Mesendoderm (in vitro differentiated cells): ENCODE measurements at regions not wholly inside any gene's neighbourhood (a gene's known extent, or its start where the extent isn't known, plus 50 kb on each side); places are given as distances from the start of the nearest gene placed in this dataset.

Source experiments
- DNase-seq: peaks from one replicate; pipeline ENCODE4 v3.0.0; 2013
- H2AK5ac ChIP-seq: 2 replicates; pipeline ENCODE4 v1.6.1; 2013; ENCODE audit warnings: low read length, inconsistent platforms
- H2BK120ac ChIP-seq: 2 replicates; pipeline ENCODE4 v1.6.1; 2013; ENCODE audit warnings: low read depth, mild to moderate bottlenecking, low read length, moderate library complexity, mixed read lengths
- H2BK15ac ChIP-seq: replicated peaks from 2 replicates; pipeline ENCODE4 v1.6.1; 2013; ENCODE audit warnings: low read depth, mild to moderate bottlenecking, moderate library complexity
- H2BK5ac ChIP-seq: 2 replicates; pipeline ENCODE4 v1.6.1; 2013; ENCODE audit warnings: low read length, inconsistent platforms
- H3K18ac ChIP-seq: 2 replicates; pipeline ENCODE4 v1.6.1; 2013; ENCODE audit warnings: mild to moderate bottlenecking, low read length, mixed read lengths
- H3K23ac ChIP-seq: one replicate; pipeline ENCODE4 v1.6.1; 2013; ENCODE audit warnings: low read length
- H3K27ac ChIP-seq: 2 replicates; pipeline ENCODE4 v1.5.1; 2013; ENCODE audit warnings: low read depth, mild to moderate bottlenecking, inconsistent platforms, low read length, moderate library complexity
- H3K27me3 ChIP-seq: 2 replicates; pipeline ENCODE4 v1.6.1; 2013; ENCODE audit warnings: low read length, control low read depth, mild to moderate bottlenecking, inconsistent platforms; ENCODE audit not compliant: insufficient read depth, poor library complexity
- H3K36me3 ChIP-seq: 2 replicates; pipeline ENCODE4 v1.6.1; 2013; ENCODE audit warnings: low read length, inconsistent platforms; ENCODE audit not compliant: control insufficient read depth, insufficient read depth
- H3K4ac ChIP-seq: one replicate; pipeline ENCODE4 v1.6.1; 2013; ENCODE audit warnings: low read depth, mild to moderate bottlenecking, low read length, moderate library complexity
- H3K4me1 ChIP-seq: 2 replicates; pipeline ENCODE4 v1.6.1; 2013; ENCODE audit warnings: low read depth, low read length, inconsistent platforms; ENCODE audit not compliant: control insufficient read depth
- H3K4me2 ChIP-seq: 2 replicates; pipeline ENCODE4 v1.6.1; 2013; ENCODE audit warnings: low read length
- H3K4me3 ChIP-seq: 2 replicates; pipeline ENCODE4 v1.5.1; 2013; ENCODE audit warnings: mild to moderate bottlenecking, low read length
- H3K56ac ChIP-seq: one replicate; pipeline ENCODE4 v1.6.1; 2013; ENCODE audit warnings: low read length
- H3K79me1 ChIP-seq: 2 replicates; pipeline ENCODE4 v1.6.1; 2013; ENCODE audit warnings: low read length, inconsistent platforms
- H3K79me2 ChIP-seq: 2 replicates; pipeline ENCODE4 v1.6.1; 2013; ENCODE audit warnings: mild to moderate bottlenecking, low read length; ENCODE audit not compliant: control insufficient read depth, insufficient read depth
- H3K9ac ChIP-seq: 2 replicates; pipeline ENCODE4 v1.6.1; 2013; ENCODE audit warnings: low read length, inconsistent platforms
- H4K5ac ChIP-seq: one replicate; pipeline ENCODE4 v1.6.1; 2013; ENCODE audit warnings: low read length
- H4K8ac ChIP-seq: one replicate; pipeline ENCODE4 v1.6.1; 2013; ENCODE audit warnings: low read depth, mild to moderate bottlenecking, control low read depth, low read length, moderate library complexity
- WGBS: extraction: QIAGEN DNeasy Blood & Tissue Kit; methylation state at CpG from one replicate; pipeline ENCODE4 v1.1.7; 2013; ENCODE audit warnings: low lambda C conversion rate, missing lambda C conversion rate; ENCODE audit not compliant: insufficient coverage; ENCODE audit errors: extremely low coverage; 5-methylcytosine and 5-hydroxymethylcytosine counted together

- Histone ChIP-seq H3K9ac (no peak overlapping the region), H3K27ac (no peak overlapping the region), H3K79me1 (no peaks in the 10 kb centered on the region), H3K79me2 (no peaks in the 10 kb centered on the region), H4K5ac (no peak overlapping the region), H3K4me2 (no peak overlapping the region), H4K8ac (no peak overlapping the region), H3K18ac (no peak overlapping the region), H3K23ac (no peak overlapping the region), H2BK120ac (no peak overlapping the region), H2AK5ac (no peak overlapping the region), H3K4me3 (no peak overlapping the region), H3K36me3 (no peaks in the 10 kb centered on the region), H3K27me3 (no peaks in the 10 kb centered on the region), H2BK15ac (no peak overlapping the region), H3K4ac (no peak overlapping the region), H3K56ac (no peak overlapping the region), H2BK5ac (no peak overlapping the region), H3K4me1 (no peaks in the 10 kb centered on the region)
- no CpG with 5 or more reads among the region's 22 CpGs for WGBS
- DNase-seq: no peak
These were observed 251.5 kb upstream of the SALL3 start for GRCh38 chr18:78727877-78728783.

GRCh38 chr18:78728784-78729467 lies 250.7 kb upstream of the SALL3 start:
- Histone ChIP-seq H3K79me1 (no peaks in the 10 kb centered on the region), H3K56ac (no peak overlapping the region), H3K4me2 (no peak overlapping the region), H2AK5ac (no peak overlapping the region), H3K23ac (no peak overlapping the region), H2BK5ac (no peak overlapping the region), H3K79me2 (no peaks in the 10 kb centered on the region), H3K4me1 (no peaks in the 10 kb centered on the region), H4K8ac (no peak overlapping the region), H3K4me3 (no peak overlapping the region), H3K27ac (no peak overlapping the region), H3K27me3 (no peaks in the 10 kb centered on the region), H2BK15ac (no peak overlapping the region), H2BK120ac (no peak overlapping the region), H3K9ac (no peak overlapping the region), H4K5ac (no peak overlapping the region), H3K18ac (no peak overlapping the region), H3K4ac (no peak overlapping the region), H3K36me3 (no peaks in the 10 kb centered on the region)
- DNase-seq: no peak
- WGBS: no CpG with 5 or more reads among the region's 25 CpGs

GRCh38 chr18:78730546-78730945 lies 249.1 kb upstream of the SALL3 start:
- WGBS: no CpG with 5 or more reads among the region's 10 CpGs
- H3K79me1 ChIP-seq: no peaks in the 10 kb centered on the region
- H3K4me2 ChIP-seq: no peak overlapping the region

DNA sequence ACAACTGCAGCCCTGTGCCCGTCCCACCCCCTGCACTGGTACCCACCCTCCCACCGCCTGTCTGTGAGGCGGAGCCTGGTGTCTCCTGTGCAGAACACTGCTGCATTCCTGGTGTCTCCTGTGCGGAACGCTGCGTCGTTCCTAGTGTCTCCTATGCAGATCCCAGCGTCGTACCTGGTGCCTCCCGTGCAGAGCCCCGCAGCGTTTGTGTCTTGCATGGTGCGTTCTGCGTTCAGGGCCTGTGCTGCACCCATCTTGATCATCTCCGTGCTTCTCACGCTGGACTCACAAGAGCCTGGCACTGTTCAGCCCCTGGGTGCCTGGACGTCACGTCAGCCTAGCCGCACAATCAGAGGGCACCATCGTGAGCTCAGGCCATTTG lies 248.6 kb upstream of the SALL3 start:
- H3K23ac ChIP-seq: no peak overlapping the region
- no peak overlapping the region for H2BK5ac ChIP-seq
- no peak overlapping the region for H3K4ac ChIP-seq
- WGBS: no CpG with 5 or more reads among the region's 20 CpGs
- H3K9ac ChIP-seq: no peak overlapping the region
- H4K8ac ChIP-seq: no peak overlapping the region
- H3K4me2 ChIP-seq: no peak overlapping the region
- H3K27ac ChIP-seq: no peak overlapping the region
- H3K27me3 ChIP-seq: no peaks in the 10 kb centered on the region
- no peak overlapping the region for H3K4me3 ChIP-seq
- H2BK120ac ChIP-seq: no peak overlapping the region
- H4K5ac ChIP-seq: no peak overlapping the region
- H3K79me1 ChIP-seq: no peaks in the 10 kb centered on the region
- H3K18ac ChIP-seq: no peak overlapping the region
- H3K56ac ChIP-seq: no peak overlapping the region
- no peak overlapping the region for H2BK15ac ChIP-seq
- no peaks in the 10 kb centered on the region for H3K4me1 ChIP-seq
- no peaks in the 10 kb centered on the region for H3K36me3 ChIP-seq
- no peak overlapping the region for H2AK5ac ChIP-seq
- no peak for DNase-seq
- no peaks in the 10 kb centered on the region for H3K79me2 ChIP-seq

More at GRCh38 chr18:78730546-78730945, 249.1 kb upstream of the SALL3 start:
- Histone ChIP-seq H4K8ac (no peak overlapping the region), H2AK5ac (no peak overlapping the region), H4K5ac (no peak overlapping the region), H3K18ac (no peak overlapping the region), H2BK15ac (no peak overlapping the region), H3K9ac (no peak overlapping the region), H3K79me2 (no peaks in the 10 kb centered on the region), H2BK120ac (no peak overlapping the region), H3K4me1 (no peaks in the 10 kb centered on the region), H3K27me3 (no peaks in the 10 kb centered on the region), H2BK5ac (no peak overlapping the region), H3K23ac (no peak overlapping the region), H3K4me3 (no peak overlapping the region), H3K36me3 (no peaks in the 10 kb centered on the region), H3K56ac (no peak overlapping the region), H3K4ac (no peak overlapping the region), H3K27ac (no peak overlapping the region)
- DNase-seq: no peak

GRCh38 chr18:78731398-78732032 lies 248.1 kb upstream of the SALL3 start:
- H2BK120ac ChIP-seq: no peak overlapping the region
- no peak overlapping the region for H3K4ac ChIP-seq
- H3K4me3 ChIP-seq: no peak overlapping the region
- H2BK15ac ChIP-seq: no peak overlapping the region
- H4K5ac ChIP-seq: no peak overlapping the region
- H2AK5ac ChIP-seq: no peak overlapping the region
- DNase-seq: no peak
- no peak overlapping the region for H2BK5ac ChIP-seq
- H3K36me3 ChIP-seq: no peaks in the 10 kb centered on the region
- WGBS: no CpG with 5 or more reads among the region's 18 CpGs
- no peaks in the 10 kb centered on the region for H3K4me1 ChIP-seq
- no peak overlapping the region for H4K8ac ChIP-seq
- no peak overlapping the region for H3K18ac ChIP-seq
- no peaks in the 10 kb centered on the region for H3K79me1 ChIP-seq
- H3K27ac ChIP-seq: no peak overlapping the region
- no peaks in the 10 kb centered on the region for H3K79me2 ChIP-seq
- no peak overlapping the region for H3K56ac ChIP-seq
- H3K9ac ChIP-seq: no peak overlapping the region
- H3K23ac ChIP-seq: no peak overlapping the region
- no peak overlapping the region for H3K4me2 ChIP-seq
- H3K27me3 ChIP-seq: no peaks in the 10 kb centered on the region
